GM12891 (cell line): ENCODE measurements at regions not wholly inside any gene's neighbourhood (a gene's known extent, or its start where the extent isn't known, plus 50 kb on each side); places are given as distances from the start of the nearest gene placed in this dataset.
"Not testable (repeated sequence)": the region's sequence is repeated elsewhere in the genome, so short reads cannot be mapped to it uniquely, and the experiment has no call there.

ENCODE experiments used
- DNase-seq: peaks from one replicate; pipeline ENCODE4 v3.0.0; 2011; ENCODE audit warnings: low spot score; ENCODE audit not compliant: insufficient read length
- FAIRE-seq: peaks from 2 replicates; lab custom pipeline; 2011; peaks lifted over from hg19 to GRCh38; lab: Jason Lieb, UNC
- PAX5 ChIP-seq: IDR thresholded peaks from 2 replicates; pipeline ENCODE4 v1.6.1; 2011; ENCODE audit warnings: low read length, moderate library complexity, mild to moderate bottlenecking; ENCODE audit not compliant: insufficient read depth, severe bottlenecking
- POLR2A ChIP-seq: IDR thresholded peaks from 2 replicates; pipeline ENCODE4 v1.6.1; 2011; ENCODE audit warnings: low read depth, low read length, control low read depth
- POLR2AphosphoS5 ChIP-seq: IDR thresholded peaks from 2 replicates; pipeline ENCODE4 v1.6.1; 2011; ENCODE audit warnings: low read depth, low read length, control low read depth
- POU2F2 ChIP-seq: IDR thresholded peaks from 2 replicates; pipeline ENCODE4 v1.6.1; 2011; ENCODE audit warnings: low read depth, mild to moderate bottlenecking, control low read depth, low read length, moderate library complexity
- SPI1 ChIP-seq: IDR thresholded peaks from 2 replicates; pipeline ENCODE4 v1.6.1; 2011; ENCODE audit warnings: low read depth, low read length, control low read depth
- TAF1 ChIP-seq: IDR thresholded peaks from 2 replicates; pipeline ENCODE4 v1.6.1; 2011; ENCODE audit warnings: low read depth, low read length, control low read depth

- no peak for FAIRE-seq
- DNase-seq, result no peak
- no peak for TF ChIP-seq POLR2A
- TF ChIP-seq POU2F2, result no peak
- TF ChIP-seq SPI1, result no peak
- TF ChIP-seq PAX5, result no peak
- TF ChIP-seq TAF1, result no peak
- TF ChIP-seq POLR2AphosphoS5, result no peak
Observed at GRCh38 chr6:134539865-134540323, 222.0 kb upstream of the SGK1 start.

GRCh38 chr6:134537765-134538164 lies 219.9 kb upstream of the SGK1 start:
- not testable (repeated sequence) for FAIRE-seq, DNase-seq

- FAIRE-seq, result no peak
- TF ChIP-seq POU2F2 (no peak), PAX5 (no peak), POLR2A (no peak), POLR2AphosphoS5 (no peak), TAF1 (no peak), SPI1 (no peak)
Observed at GRCh38 chr6:134537146-134537555, 219.2 kb upstream of the SGK1 start.

GRCh38 chr6:134535831-134536230 lies 217.9 kb upstream of the SGK1 start:
- FAIRE-seq, result no peak
- TF ChIP-seq PAX5 (no peak), POLR2AphosphoS5 (no peak)
- no peak for DNase-seq

More at GRCh38 chr6:134537146-134537555, 219.2 kb upstream of the SGK1 start:
- DNase-seq, result no peak

GRCh38 chr6:134534708-134535149 lies 216.8 kb upstream of the SGK1 start:
- FAIRE-seq (no peak), DNase-seq (no peak)
- TF ChIP-seq PAX5 (no peak), POLR2AphosphoS5 (no peak), POU2F2 (no peak), SPI1 (no peak), POLR2A (no peak), TAF1 (no peak)

- TF ChIP-seq TAF1 (no peak), PAX5 (no peak), POU2F2 (no peak)
- no peak for FAIRE-seq
- DNase-seq, result no peak
Observed at GRCh38 chr6:134533991-134534390, 216.1 kb upstream of the SGK1 start.

- DNase-seq (no peak), FAIRE-seq (no peak)
- no peak for TF ChIP-seq POLR2A
- no peak for TF ChIP-seq POU2F2
- TF ChIP-seq POLR2AphosphoS5, result no peak
Observed at GRCh38 chr6:134532694-134533624, 215.0 kb upstream of the SGK1 start.

GRCh38 chr6:134531611-134532010 lies 213.7 kb upstream of the SGK1 start:
- FAIRE-seq (no peak), DNase-seq (no peak)
- TF ChIP-seq TAF1, result no peak
- no peak for TF ChIP-seq POLR2AphosphoS5
- TF ChIP-seq PAX5, result no peak
- no peak for TF ChIP-seq POU2F2
- no peak for TF ChIP-seq SPI1
- no peak for TF ChIP-seq POLR2A

- DNase-seq (no peak), FAIRE-seq (no peak)
- TF ChIP-seq SPI1, result no peak
- no peak for TF ChIP-seq POLR2A
- no peak for TF ChIP-seq POU2F2
- TF ChIP-seq PAX5, result no peak
- TF ChIP-seq POLR2AphosphoS5, result no peak
- TF ChIP-seq TAF1, result no peak
Observed at GRCh38 chr6:134531188-134531551, 213.3 kb upstream of the SGK1 start.

- DNase-seq, result no peak
- TF ChIP-seq POU2F2 (no peak), SPI1 (no peak), PAX5 (no peak), POLR2AphosphoS5 (no peak), POLR2A (no peak), TAF1 (no peak)
- no peak for FAIRE-seq
Observed at GRCh38 chr6:134529921-134530320, 212.0 kb upstream of the SGK1 start.

- FAIRE-seq, result no peak
- TF ChIP-seq SPI1 (no peak), PAX5 (no peak)
- no peak for DNase-seq
Observed at GRCh38 chr6:134529305-134529704, 211.4 kb upstream of the SGK1 start.
